ENCODE measurements at regions not wholly inside any gene's neighbourhood (a gene's known extent, or its start where the extent isn't known, plus 50 kb on each side); places are given as distances from the start of the nearest gene placed in this dataset.
A peak's percentile ranks its signal among the peaks of the same experiment; 100 is the strongest.

DNA sequence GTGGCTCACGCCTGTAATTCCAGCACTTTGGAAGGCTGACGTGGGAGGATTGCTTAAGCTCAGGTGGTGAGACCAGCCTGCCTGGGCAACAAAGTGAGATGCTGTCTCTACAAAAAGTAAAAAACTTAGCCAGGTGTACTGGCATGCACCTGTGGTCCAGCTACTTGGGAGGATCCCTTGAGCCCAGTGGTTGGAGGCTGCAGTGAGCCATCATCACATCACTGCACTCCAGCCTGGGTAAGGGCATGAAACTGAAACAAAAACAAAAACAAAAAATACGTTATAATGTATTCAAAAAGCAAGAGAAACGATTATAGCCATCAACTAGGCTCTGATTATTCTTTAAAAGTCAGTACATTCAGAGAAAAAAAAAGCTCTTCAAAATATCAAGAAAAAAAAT, 62.5 kb downstream of the TCF20 start:
- POLR2A ChIA-PET, result no interaction called here
- TF ChIP-seq, protein P1, sequence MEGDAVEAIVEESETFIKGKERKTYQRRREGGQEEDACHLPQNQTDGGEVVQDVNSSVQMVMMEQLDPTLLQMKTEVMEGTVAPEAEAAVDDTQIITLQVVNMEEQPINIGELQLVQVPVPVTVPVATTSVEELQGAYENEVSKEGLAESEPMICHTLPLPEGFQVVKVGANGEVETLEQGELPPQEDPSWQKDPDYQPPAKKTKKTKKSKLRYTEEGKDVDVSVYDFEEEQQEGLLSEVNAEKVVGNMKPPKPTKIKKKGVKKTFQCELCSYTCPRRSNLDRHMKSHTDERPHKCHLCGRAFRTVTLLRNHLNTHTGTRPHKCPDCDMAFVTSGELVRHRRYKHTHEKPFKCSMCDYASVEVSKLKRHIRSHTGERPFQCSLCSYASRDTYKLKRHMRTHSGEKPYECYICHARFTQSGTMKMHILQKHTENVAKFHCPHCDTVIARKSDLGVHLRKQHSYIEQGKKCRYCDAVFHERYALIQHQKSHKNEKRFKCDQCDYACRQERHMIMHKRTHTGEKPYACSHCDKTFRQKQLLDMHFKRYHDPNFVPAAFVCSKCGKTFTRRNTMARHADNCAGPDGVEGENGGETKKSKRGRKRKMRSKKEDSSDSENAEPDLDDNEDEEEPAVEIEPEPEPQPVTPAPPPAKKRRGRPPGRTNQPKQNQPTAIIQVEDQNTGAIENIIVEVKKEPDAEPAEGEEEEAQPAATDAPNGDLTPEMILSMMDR (IDR thresholded peaks at IDR 0.05), result no peak
- CTCF ChIA-PET, result interaction anchor here (1.1 kb wide), 1 partner anchor 38 kb away, joined by 3 read pairs; no protein-coding TSS in a partner anchor
- peaks cover 37% of the 10 kb centered on the region for H3K36me3 Mint-ChIP-seq (ENCODE audit: low read depth)
- intact Hi-C loops (cut with micrococcal nuclease), result no loop called here
- no peak overlapping the region for H3K4me3 Mint-ChIP-seq
- no peaks in the 10 kb centered on the region for H3K27me3 Mint-ChIP-seq
- DNase-seq, result no peak
- ATAC-seq, result peak; percentile 42
- H3K9me3 Mint-ChIP-seq, result no peaks in the 10 kb centered on the region
- peaks cover 41% of the 10 kb centered on the region for H3K4me1 Mint-ChIP-seq (ENCODE audit: low read depth)
- H3K27ac Mint-ChIP-seq, result no peak overlapping the region

DNA sequence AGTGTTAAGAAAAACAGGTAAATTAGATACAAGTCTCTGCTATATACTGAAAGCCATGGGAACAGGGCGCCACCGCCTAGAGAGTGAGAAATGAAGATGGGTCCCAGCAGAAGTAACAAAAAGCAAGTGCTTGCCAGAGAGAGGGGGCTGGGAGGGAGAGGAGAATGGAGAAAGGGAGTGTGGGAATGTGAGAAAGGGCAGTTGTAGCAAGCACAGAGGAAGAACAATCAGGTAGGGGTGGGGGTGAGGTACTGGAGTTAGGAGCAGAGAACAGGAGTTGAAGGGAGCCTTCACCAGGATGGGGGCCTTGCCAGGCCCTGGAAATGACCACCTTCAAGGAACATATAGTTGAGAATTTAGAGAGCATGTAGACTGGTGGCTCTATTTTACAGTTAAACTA, 66.8 kb downstream of the TCF20 start:
- DNase-seq, result no peak
- Mint-ChIP-seq H3K27ac (peak overlapping the region; percentile 2), H3K9me3 (no peaks in the 10 kb centered on the region), H3K27me3 (no peaks in the 10 kb centered on the region), H3K4me1 (ENCODE audit: low read depth) (peaks cover 56% of the 10 kb centered on the region), H3K36me3 (ENCODE audit: low read depth) (peaks cover 38% of the 10 kb centered on the region), H3K4me3 (no peak overlapping the region)
- intact Hi-C loops (cut with micrococcal nuclease), result no loop called here
- ATAC-seq, result no peak
- ChIA-PET POLR2A (no interaction called here), CTCF (no interaction called here)
- TF ChIP-seq, protein P1 (IDR thresholded peaks at IDR 0.05), result no peak

DNA sequence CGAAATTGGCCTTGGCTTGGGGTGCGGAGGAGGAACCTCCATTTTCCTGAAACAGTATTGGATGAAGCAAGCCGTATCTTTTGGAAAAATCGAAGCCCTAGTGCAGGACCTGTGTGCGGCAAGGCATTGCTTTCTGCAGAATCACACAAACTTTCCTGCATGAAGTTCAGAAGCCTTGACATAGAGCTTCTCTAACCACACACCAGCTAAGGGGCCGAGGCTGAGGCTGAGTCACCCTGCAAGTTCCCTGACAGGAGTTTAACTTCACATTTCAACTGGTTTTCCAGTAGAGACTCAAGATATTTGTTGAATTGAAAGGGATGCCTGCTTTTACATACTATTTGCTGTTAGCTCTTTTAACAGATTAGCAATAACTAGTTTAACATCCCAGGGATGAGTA, 67.8 kb downstream of the TCF20 start:
- Mint-ChIP-seq H3K4me3 (peak overlapping the region; percentile 42), H3K27me3 (no peaks in the 10 kb centered on the region), H3K9me3 (no peaks in the 10 kb centered on the region), H3K36me3 (ENCODE audit: low read depth) (peaks cover 34% of the 10 kb centered on the region), H3K4me1 (ENCODE audit: low read depth) (peaks cover 51% of the 10 kb centered on the region), H3K27ac (peak overlapping the region; percentile 65)
- intact Hi-C loops (cut with micrococcal nuclease), result no loop called here
- ChIA-PET POLR2A (interaction anchor here (0.7 to 1.0 kb wide), 3 partner anchors 9 to 61 kb away, joined by 3 read pairs; no protein-coding TSS in a partner anchor), CTCF (interaction anchor here (1.1 to 1.7 kb wide), 3 partner anchors 10 to 242 kb away, joined by 3 to 5 read pairs (median 4); no protein-coding TSS in a partner anchor)
- DNase-seq (peak; percentile 74), ATAC-seq (peak; percentile 74)
- TF ChIP-seq, protein P1 (IDR thresholded peaks at IDR 0.05), result no peak

DNA sequence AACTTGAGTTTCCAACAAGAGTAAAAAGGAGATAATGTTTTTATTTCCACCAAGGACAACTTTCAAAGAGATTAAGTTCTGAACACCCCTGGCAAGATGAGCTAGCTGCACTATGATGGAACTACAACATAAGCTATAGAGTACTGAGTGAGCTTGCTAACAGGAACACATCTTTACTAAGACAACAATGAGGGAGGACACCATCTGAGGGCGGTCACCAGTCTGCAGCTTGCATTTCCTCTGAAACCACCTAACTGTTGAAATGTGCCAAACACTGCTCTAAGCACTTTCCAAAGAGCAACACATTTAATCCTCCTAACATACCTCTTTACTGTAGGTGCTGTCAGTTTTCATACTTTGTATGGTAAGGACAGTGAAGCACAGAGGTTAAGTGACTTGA, 68.4 kb downstream of the TCF20 start:
- intact Hi-C loops (cut with micrococcal nuclease), result no loop called here
- TF ChIP-seq, protein P1 (IDR thresholded peaks at IDR 0.05), result no peak
- H3K36me3 Mint-ChIP-seq (ENCODE audit: low read depth), result peaks cover 34% of the 10 kb centered on the region

DNA sequence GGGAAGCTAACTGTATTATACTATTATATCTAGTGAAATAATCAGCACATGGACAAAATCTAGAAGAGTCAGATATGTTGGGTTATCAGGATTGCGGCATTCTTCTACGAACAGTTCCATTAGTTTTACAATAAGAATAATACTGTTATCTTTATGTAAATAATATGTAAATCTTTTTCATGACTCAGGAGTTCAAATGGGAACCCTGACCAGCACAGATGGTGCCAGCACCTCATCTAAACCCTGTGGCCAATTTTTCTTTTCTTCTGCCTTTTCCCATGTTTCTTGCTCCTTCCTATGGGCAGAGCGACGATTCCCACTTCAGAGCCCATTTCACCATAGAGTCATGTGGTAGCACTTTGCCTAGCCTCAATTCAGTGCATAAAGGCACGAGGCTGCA, 68.4 kb upstream of the CYP2D6 start:
- TF ChIP-seq, protein P1 (IDR thresholded peaks at IDR 0.05), result no peak

More for the DNA sequence above, 68.4 kb downstream of the TCF20 start:
- no peak for DNase-seq
- ChIA-PET POLR2A (interaction anchor here (1.0 kb wide), 2 partner anchors 8 to 35 kb away, joined by 3 read pairs; no protein-coding TSS in a partner anchor), CTCF (interaction anchor here (1.1 to 1.7 kb wide), 3 partner anchors 9 to 243 kb away, joined by 3 to 5 read pairs (median 4); no protein-coding TSS in a partner anchor)
- H3K4me3 Mint-ChIP-seq, result peak overlapping the region; percentile 42
- no peaks in the 10 kb centered on the region for H3K9me3 Mint-ChIP-seq
- ATAC-seq, result peak; percentile 72
- no peaks in the 10 kb centered on the region for H3K27me3 Mint-ChIP-seq
- peaks cover 51% of the 10 kb centered on the region for H3K4me1 Mint-ChIP-seq (ENCODE audit: low read depth)
- H3K27ac Mint-ChIP-seq, result peak overlapping the region; percentile 65

More for the DNA sequence above, 68.4 kb upstream of the CYP2D6 start:
- CTCF ChIA-PET, result no interaction called here
- H3K9me3 Mint-ChIP-seq, result no peaks in the 10 kb centered on the region
- DNase-seq (no peak), ATAC-seq (no peak)
- peaks cover 26% of the 10 kb centered on the region for H3K36me3 Mint-ChIP-seq (ENCODE audit: low read depth)
- peaks cover 59% of the 10 kb centered on the region for H3K4me1 Mint-ChIP-seq (ENCODE audit: low read depth)
- intact Hi-C loops (cut with micrococcal nuclease), result no loop called here
- no peaks in the 10 kb centered on the region for H3K27me3 Mint-ChIP-seq
- H3K27ac Mint-ChIP-seq, result no peak overlapping the region
- POLR2A ChIA-PET, result interaction anchor here (0.7 kb wide), 1 partner anchor 739 kb away, joined by 3 read pairs; no protein-coding TSS in a partner anchor
- no peak overlapping the region for H3K4me3 Mint-ChIP-seq

Measured in activated CD8-positive, alpha-beta T cell treated with anti-CD3 and anti-CD28 coated beads for 36 hours (primary cell).